ENCODE measurements at regions not wholly inside any gene's neighbourhood (a gene's known extent, or its start where the extent isn't known, plus 50 kb on each side); places are given as distances from the start of the nearest gene placed in this dataset.

DNA sequence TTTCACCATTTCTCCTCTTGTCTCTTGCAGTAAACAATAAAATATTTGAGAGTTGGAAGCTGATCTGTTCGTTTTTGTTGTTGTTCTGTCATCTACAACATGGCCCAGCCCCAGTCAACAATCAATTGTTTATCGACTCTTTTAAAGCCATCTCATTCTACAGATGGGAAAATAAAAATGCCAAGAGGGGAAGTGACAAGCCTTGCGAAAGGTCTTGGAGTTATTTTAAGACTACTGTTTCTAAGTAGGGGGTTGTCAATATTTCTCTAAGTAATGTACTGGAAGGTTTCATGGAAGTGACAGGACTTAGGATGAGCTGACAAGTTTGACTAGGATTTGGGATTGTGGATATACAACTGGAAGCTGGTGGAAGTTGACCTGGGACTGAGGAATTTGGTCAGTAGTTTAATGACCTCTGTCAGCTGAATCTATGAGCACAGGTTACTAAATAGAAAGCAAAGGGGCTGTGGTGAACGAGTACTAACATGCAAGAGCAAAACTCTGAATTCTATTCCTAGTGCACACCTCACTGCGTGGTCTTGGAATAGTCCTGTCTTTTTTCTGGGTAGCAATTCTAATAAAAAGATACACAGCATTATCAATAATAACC, 57.5 kb upstream of the ADRB2 start:
- no peaks in the 10 kb centered on the region for H4K20me1 ChIP-seq (ENCODE audit: low read depth, low read length)
- no peaks in the 10 kb centered on the region for H3K9me2 ChIP-seq (replicated peaks; ENCODE audit: insufficient read depth, low read length)
- H3K36me3 ChIP-seq (ENCODE audit: low read length) = no peaks in the 10 kb centered on the region
- H3K27ac ChIP-seq (ENCODE audit: low read depth, low read length) = no peak overlapping the region
- H3K4me2 ChIP-seq (ENCODE audit: low read depth, low read length, poor library complexity, severe bottlenecking) = no peak overlapping the region
- no peak overlapping the region for H3K9ac ChIP-seq (ENCODE audit: low read length)
- no peaks in the 10 kb centered on the region for H3K79me2 ChIP-seq (ENCODE audit: insufficient read depth, low read length)
- TF ChIP-seq CTCF (IDR thresholded peaks at IDR 0.05; ENCODE audit: insufficient read depth, low read length, poor library complexity, severe bottlenecking) (no peak), EZH2phosphoT487 (conservative IDR thresholded peaks at IDR 0.05; ENCODE audit: low read length) (no peak)
- no peak overlapping the region for H3K4me3 ChIP-seq (ENCODE audit: insufficient read depth, low read length, poor library complexity, severe bottlenecking)
- H2AFZ ChIP-seq (ENCODE audit: low read depth, low read length, severe bottlenecking) = no peak overlapping the region
- no peaks in the 10 kb centered on the region for H3K9me3 ChIP-seq (ENCODE audit: insufficient read depth, low read length)
- no peaks in the 10 kb centered on the region for H3F3A ChIP-seq (ENCODE audit: insufficient read depth)
- no peaks in the 10 kb centered on the region for H3K27me3 ChIP-seq (ENCODE audit: low read length)

GRCh38 chr5:148769941-148770340, 56.5 kb upstream of the ADRB2 start:
- no peak overlapping the region for H3K4me2 ChIP-seq (ENCODE audit: low read depth, low read length, poor library complexity, severe bottlenecking)
- H3K9me2 ChIP-seq (replicated peaks; ENCODE audit: insufficient read depth, low read length) = no peaks in the 10 kb centered on the region
- H3K36me3 ChIP-seq (ENCODE audit: low read length) = no peaks in the 10 kb centered on the region
- no peak overlapping the region for H3K27ac ChIP-seq (ENCODE audit: low read depth, low read length)
- H2AFZ ChIP-seq (ENCODE audit: low read depth, low read length, severe bottlenecking) = no peak overlapping the region
- H3K9me3 ChIP-seq (ENCODE audit: insufficient read depth, low read length) = no peaks in the 10 kb centered on the region
- H3K4me3 ChIP-seq (ENCODE audit: insufficient read depth, low read length, poor library complexity, severe bottlenecking) = no peak overlapping the region
- no peaks in the 10 kb centered on the region for H3F3A ChIP-seq (ENCODE audit: insufficient read depth)
- no peak overlapping the region for H3K9ac ChIP-seq (ENCODE audit: low read length)
- no peak for TF ChIP-seq CTCF (IDR thresholded peaks at IDR 0.05; ENCODE audit: insufficient read depth, low read length, poor library complexity, severe bottlenecking)
- TF ChIP-seq EZH2phosphoT487 (conservative IDR thresholded peaks at IDR 0.05; ENCODE audit: low read length) = no peak
- H3K79me2 ChIP-seq (ENCODE audit: insufficient read depth, low read length) = no peaks in the 10 kb centered on the region
- H3K27me3 ChIP-seq (ENCODE audit: low read length) = no peaks in the 10 kb centered on the region
- H4K20me1 ChIP-seq (ENCODE audit: low read depth, low read length) = no peaks in the 10 kb centered on the region

DNA sequence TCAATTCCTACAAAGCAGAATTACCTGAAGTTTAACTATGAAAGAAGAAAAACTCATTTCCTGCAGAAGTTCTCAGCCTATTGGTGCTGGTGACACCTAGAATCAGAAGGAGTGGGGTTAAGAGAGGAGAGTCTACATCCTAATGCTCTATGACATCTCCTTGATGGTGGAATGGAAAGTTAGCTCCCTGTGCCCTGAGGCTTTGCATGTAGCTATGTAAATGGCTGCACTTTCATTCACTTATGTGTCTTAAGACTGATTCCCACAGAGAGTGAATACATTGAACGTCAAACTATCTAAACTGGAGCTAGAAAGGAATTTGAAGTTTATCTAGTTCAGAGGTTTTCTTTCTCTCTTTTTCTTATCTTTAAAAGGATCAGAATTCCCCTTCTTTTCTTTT, 52.1 kb upstream of the ADRB2 start:
- Histone ChIP-seq H3K9ac (ENCODE audit: low read length) (no peak overlapping the region), H3K9me3 (ENCODE audit: insufficient read depth, low read length) (no peaks in the 10 kb centered on the region), H3K27ac (ENCODE audit: low read depth, low read length) (no peak overlapping the region), H3K79me2 (ENCODE audit: insufficient read depth, low read length) (no peaks in the 10 kb centered on the region), H2AFZ (ENCODE audit: low read depth, low read length, severe bottlenecking) (no peak overlapping the region), H3K36me3 (ENCODE audit: low read length) (no peaks in the 10 kb centered on the region), H3K4me3 (ENCODE audit: insufficient read depth, low read length, poor library complexity, severe bottlenecking) (no peak overlapping the region), H3F3A (ENCODE audit: insufficient read depth) (no peaks in the 10 kb centered on the region), H4K20me1 (ENCODE audit: low read depth, low read length) (no peaks in the 10 kb centered on the region), H3K27me3 (ENCODE audit: low read length) (no peaks in the 10 kb centered on the region), H3K4me2 (ENCODE audit: low read depth, low read length, poor library complexity, severe bottlenecking) (no peak overlapping the region), H3K9me2 (replicated peaks; ENCODE audit: insufficient read depth, low read length) (no peaks in the 10 kb centered on the region)
- TF ChIP-seq CTCF (IDR thresholded peaks at IDR 0.05; ENCODE audit: insufficient read depth, low read length, poor library complexity, severe bottlenecking) = no peak
- no peak for TF ChIP-seq EZH2phosphoT487 (conservative IDR thresholded peaks at IDR 0.05; ENCODE audit: low read length)
